Mononuclear cell (primary cell): ENCODE measurements at regions not wholly inside any gene's neighbourhood (a gene's known extent, or its start where the extent isn't known, plus 50 kb on each side); places are given as distances from the start of the nearest gene placed in this dataset.
"Not testable (repeated sequence)": the region's sequence is repeated elsewhere in the genome, so short reads cannot be mapped to it uniquely, and the experiment has no call there.

ENCODE experiments used
- H3K27me3 ChIP-seq: 2 replicates; pipeline ENCODE4 v1.6.0; 2011; ENCODE audit warnings: low read length, control low read depth; ENCODE audit not compliant: insufficient read depth
- H3K4me1 ChIP-seq: 2 replicates; pipeline ENCODE4 v1.5.1; 2011; ENCODE audit warnings: mild to moderate bottlenecking, low read length, control low read depth; ENCODE audit not compliant: insufficient read depth
- H3K4me3 ChIP-seq: 2 replicates; pipeline ENCODE4 v1.5.1; 2011; ENCODE audit warnings: mild to moderate bottlenecking, low read length, moderate library complexity
- H3K9me3 ChIP-seq: 2 replicates; pipeline ENCODE4 v1.5.1; 2011; ENCODE audit warnings: low read depth, mild to moderate bottlenecking, control low read depth, low read length

DNA sequence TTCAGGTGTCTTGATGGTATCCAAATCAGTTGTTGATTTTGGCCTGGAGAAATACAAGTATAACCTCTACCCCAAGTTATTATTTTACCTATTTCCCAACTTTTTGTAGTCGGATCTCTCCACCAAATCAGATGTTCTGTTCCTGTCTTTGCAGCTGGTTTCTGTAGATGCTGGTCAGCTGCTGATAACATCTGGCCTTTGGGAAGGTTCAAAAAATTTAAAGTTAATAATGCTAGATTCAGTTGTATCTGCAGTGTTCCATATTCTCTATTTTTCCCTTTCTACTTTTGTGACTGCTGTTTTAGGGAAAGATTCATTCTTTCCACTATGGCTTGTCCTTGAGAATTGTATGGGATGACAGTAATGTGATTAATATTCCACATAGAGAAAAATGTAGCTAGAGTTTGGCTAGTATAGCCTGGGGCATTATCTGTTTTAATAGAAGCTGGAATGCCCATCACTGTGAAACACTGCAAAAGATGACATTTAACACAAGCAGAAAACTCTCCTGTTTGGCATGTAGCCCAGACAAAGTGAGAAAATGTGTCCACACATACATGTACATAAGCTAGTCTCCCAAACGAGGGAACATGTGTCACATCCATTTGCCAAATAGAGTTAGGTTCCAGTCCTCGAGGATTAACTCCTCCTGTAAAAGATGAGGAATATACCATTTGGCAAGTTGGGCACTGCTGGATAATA lies 99.2 kb downstream of the ZNF100 start:
- H3K27me3 ChIP-seq, H3K9me3 ChIP-seq, H3K4me3 ChIP-seq, H3K4me1 ChIP-seq: not testable (repeated sequence)

DNA sequence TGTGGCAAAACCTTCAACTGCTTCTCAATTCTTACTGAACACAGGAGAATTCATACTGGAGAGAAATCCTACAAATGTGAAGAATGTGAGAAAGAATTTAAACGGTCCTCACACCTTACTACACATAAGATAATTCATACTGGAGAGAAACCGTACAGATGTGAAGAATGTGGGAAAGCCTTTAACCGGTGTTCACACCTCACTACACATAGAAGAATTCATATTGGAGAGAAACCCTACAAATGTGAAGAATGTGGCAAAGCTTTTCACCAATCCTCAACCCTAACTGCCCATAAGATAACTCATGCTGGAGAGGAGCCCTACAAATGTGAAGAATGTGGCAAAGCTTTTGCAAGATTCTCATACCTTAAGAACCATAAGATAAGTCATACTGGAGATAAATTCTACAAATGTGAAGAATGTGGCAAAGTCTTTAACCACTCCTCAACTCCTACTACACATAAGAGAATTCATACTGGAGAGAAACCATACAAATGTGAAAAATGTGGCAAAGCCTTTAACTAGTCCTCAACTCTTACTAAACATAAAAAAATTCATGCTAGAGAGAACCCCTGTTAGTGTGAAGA lies 111.7 kb downstream of the ZNF100 start:
- peaks cover 33% of the 10 kb centered on the region for H3K9me3 ChIP-seq

DNA sequence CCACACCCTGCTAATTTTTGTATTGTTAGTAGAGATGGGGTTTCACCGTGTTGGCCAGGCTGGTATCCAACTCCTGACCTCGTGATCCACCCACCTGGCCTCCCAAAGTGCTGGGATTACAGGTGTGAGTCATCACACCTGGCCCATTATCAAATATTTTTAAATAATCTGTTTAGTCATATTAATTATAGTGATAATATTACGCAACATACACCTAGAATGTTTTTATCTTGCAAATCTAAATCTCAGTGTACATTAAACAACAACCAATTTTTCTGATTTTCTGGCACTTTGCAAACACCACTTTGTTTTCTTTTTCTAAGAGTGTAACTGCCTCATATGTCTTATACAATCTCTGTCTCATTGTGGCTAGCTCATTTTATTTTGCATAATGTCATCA lies 115.9 kb downstream of the ZNF100 start:
- H3K4me3 ChIP-seq, H3K27me3 ChIP-seq, H3K4me1 ChIP-seq: not testable (repeated sequence)
- peaks cover 29% of the 10 kb centered on the region for H3K9me3 ChIP-seq

More for the DNA sequence above, 111.7 kb downstream of the ZNF100 start:
- no peak overlapping the region for H3K4me3 ChIP-seq
- H3K4me1 ChIP-seq, result no peaks in the 10 kb centered on the region
- no peaks in the 10 kb centered on the region for H3K27me3 ChIP-seq

DNA sequence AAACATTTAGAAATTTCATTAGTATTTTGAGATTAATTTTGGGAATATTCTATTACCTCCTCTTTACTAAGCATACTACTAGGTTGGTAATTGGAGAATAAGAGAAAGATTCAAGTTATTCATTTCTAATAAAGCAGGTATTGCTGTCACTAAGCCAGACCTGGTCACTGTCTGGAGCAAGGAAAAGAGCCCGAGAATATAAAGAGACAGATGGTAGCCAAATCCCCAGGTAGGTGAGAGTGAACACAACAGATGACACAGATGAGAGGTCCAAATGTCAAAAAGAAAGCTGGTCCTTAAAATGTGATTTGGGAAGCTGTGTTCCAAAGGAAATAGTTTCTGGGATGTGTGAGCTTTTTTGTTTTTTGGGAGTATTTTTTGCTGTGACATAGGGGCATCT lies 128.6 kb downstream of the ZNF100 start:
- Histone ChIP-seq H3K4me1 (no peaks in the 10 kb centered on the region), H3K9me3 (no peaks in the 10 kb centered on the region), H3K27me3 (no peaks in the 10 kb centered on the region), H3K4me3 (no peak overlapping the region)

DNA sequence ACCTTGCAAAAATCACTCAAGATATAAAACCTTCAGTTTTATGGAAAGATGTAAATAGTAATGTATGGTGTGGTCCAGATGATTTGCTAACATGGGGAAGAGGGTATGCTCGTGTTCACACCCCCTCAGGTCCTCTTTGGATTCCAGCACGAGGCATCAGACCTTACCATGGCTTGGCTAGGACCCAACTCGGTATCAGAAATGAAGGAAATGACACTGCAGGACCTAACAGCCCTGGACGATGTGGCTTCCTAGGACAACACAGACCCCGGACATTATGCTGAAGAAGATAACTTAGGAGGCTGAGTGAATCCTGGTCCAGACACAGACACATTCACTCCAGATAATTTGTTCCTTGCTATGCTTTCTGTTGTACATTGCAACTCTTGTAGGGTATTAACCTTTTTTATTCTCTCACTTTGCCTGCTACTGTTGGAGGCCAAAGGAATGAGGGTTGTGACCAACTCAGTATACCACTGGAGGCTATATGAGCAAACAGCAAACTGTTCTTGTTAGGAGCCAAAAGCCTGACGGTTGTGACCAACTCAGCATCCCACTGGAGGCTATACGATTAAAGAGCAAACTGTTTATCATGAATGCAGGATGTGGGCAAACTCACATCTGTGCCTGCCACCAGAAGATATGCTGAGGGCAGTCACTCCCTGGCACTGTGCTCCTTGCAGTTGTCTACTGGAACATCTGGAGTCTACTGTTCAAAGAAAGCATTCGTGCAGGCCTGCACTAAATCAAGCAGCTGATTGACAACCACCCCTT lies 121.7 kb downstream of the ZNF429 start:
- H3K4me3 ChIP-seq, result no peak overlapping the region
- H3K27me3 ChIP-seq, result no peaks in the 10 kb centered on the region
- H3K4me1 ChIP-seq, result no peaks in the 10 kb centered on the region
- no peaks in the 10 kb centered on the region for H3K9me3 ChIP-seq

DNA sequence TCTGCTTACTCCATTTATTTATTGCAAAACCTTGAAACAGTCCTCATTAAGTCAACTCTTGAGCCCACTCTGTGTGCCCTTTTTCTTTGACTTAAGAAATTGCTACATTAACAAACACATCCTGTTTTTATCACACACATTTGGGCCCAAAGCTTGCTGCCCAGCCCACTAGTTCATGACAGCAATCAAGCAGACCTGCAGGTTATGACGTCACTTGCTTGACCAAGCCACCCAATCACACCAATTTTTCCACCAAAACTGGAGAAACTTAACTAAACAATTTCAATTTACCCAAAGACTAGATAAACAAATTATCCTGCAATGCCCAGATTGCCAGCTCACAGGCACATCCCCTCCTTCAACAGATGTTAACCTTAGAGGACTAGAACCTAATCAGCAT lies 120.7 kb downstream of the ZNF429 start:
- Histone ChIP-seq H3K9me3 (no peaks in the 10 kb centered on the region), H3K27me3 (no peaks in the 10 kb centered on the region), H3K4me3 (no peak overlapping the region), H3K4me1 (no peaks in the 10 kb centered on the region)

DNA sequence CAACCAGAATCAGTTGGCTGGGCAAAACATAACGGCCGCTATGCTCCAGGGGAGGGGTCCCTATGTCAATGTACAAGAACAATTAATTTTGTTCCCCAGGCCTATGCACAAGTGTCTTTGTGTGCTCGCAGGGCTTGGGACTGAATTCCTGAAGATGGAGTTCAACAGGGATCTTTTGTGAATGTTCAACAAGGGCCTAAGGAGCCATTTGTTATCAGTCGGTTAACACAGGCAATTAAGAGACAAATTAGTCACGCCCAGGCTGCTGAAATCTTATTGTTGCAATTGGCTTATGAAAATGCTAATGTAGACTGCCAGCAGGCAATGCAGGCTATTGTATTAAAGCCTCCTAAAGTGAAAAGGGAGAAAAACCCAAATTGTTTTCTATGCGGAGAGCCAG lies 117.5 kb downstream of the ZNF429 start:
- no peaks in the 10 kb centered on the region for H3K9me3 ChIP-seq
- no peaks in the 10 kb centered on the region for H3K4me1 ChIP-seq
- H3K4me3 ChIP-seq, result no peak overlapping the region
- H3K27me3 ChIP-seq, result no peaks in the 10 kb centered on the region

DNA sequence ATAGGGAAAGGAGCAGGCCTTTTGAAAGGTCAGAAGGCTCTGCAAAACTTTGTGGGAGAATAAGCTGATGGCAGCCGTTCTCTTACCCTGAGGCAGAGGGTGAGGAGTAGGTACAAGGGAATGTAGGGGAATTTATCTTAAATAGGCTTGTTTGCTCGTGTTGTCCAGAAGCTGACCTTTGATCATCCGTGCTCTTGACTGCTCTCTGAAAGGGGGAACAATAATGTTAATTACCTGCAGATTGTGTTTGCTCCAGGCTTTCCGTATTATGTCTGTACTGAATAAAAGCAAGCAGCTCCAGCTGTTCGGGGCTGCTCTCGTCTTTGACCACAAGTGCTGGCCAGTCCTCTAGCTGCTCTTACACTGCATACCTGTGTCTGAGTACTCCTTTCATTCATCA lies 116.3 kb downstream of the ZNF429 start:
- Histone ChIP-seq H3K4me1 (no peaks in the 10 kb centered on the region), H3K27me3 (no peaks in the 10 kb centered on the region), H3K4me3 (no peak overlapping the region), H3K9me3 (no peaks in the 10 kb centered on the region)

DNA sequence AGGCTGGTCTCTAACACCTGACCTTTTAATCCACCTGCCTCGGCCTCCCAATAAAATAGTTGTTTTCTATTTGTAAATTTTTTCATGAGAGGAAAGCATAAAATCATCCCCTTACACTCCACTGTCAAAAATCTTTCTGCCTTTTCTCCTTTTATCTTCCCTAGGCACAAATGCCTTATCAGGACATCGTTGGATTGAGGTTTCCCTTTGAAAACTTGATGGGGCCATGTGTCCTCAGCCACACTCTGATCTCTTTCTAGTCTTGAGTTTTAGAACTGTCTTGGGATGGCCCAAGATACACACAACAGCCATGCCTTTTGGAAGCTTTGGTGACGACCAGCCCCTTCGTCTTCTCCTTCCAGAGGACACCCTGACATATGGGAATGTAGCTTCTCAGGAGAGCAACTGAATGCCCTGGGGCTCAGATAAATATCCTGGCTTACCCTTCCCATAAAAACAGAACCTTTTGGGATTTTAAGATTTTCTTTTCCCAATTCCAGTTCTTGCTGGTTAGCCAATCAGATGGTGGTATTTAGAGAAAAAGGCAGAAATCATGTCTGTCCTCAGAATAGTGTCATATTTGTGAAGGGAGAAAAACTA lies 112.4 kb downstream of the ZNF429 start:
- Histone ChIP-seq H3K9me3 (no peaks in the 10 kb centered on the region), H3K4me1 (no peaks in the 10 kb centered on the region), H3K4me3 (no peak overlapping the region), H3K27me3 (no peaks in the 10 kb centered on the region)

DNA sequence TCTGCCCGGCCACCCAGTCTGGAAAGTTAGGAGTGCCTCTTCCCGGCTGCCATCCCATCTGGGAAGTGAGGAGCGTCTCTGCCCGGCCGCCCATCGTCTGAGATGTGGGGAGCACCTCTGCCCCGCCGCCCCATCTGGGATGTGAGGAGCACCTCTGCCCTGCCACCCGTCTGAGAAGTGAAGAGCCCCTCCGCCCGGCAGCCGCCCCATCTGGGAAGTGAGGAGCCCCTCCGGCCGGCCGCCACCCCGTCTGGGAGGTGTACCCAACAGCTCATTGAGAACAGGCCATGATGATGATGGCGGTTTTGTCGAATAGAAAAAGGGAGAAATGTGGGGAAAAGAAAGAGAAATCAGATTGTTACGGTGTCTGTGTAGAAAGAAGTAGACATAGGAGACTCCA lies 109.4 kb downstream of the ZNF429 start:
- not testable (repeated sequence) for H3K27me3 ChIP-seq, H3K4me3 ChIP-seq, H3K4me1 ChIP-seq, H3K9me3 ChIP-seq

DNA sequence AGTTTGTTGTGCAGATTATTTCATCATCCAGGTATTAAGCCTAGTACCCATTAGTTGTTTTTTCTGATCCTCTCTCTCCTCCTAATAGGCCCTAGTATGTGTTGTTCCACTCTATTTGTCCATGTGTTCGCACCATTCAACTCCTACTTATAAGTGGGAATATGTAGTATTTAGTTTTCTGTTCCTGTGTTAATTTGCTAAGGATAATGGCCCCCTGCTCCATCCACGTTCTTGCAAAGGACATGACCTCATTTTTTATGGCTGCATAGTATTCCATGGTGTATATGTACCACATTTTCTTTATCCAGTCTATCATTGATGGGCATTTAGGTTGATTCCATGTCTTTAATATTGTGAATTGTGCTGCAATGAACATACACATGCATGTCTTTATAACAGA lies 107.8 kb downstream of the ZNF429 start:
- H3K4me1 ChIP-seq, H3K27me3 ChIP-seq, H3K9me3 ChIP-seq, H3K4me3 ChIP-seq: not testable (repeated sequence)

DNA sequence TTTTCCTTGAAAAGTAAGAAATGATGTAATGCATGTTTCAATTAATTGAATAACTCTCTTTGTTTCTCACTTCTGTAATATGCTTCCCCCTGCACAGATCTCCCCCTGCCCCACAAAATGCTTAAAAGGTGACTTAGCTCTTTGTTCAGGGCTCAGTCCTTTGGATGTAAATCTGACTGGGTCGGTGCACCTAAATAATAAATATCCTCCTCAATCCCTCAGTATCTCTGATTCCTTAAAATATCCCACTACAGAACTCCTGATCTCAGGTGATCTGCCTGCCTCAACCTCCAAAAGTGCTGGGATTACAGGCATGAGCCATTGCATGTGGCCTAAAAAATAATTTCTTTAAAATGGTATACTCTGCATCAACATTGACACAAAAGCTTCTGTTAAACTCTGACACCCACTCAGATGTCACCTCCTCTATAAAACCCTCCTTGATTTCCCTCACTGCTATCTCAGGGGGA lies 107.0 kb downstream of the ZNF429 start:
- H3K4me1 ChIP-seq, result no peaks in the 10 kb centered on the region
- H3K27me3 ChIP-seq, result no peaks in the 10 kb centered on the region
- H3K4me3 ChIP-seq, result no peak overlapping the region
- no peaks in the 10 kb centered on the region for H3K9me3 ChIP-seq

DNA sequence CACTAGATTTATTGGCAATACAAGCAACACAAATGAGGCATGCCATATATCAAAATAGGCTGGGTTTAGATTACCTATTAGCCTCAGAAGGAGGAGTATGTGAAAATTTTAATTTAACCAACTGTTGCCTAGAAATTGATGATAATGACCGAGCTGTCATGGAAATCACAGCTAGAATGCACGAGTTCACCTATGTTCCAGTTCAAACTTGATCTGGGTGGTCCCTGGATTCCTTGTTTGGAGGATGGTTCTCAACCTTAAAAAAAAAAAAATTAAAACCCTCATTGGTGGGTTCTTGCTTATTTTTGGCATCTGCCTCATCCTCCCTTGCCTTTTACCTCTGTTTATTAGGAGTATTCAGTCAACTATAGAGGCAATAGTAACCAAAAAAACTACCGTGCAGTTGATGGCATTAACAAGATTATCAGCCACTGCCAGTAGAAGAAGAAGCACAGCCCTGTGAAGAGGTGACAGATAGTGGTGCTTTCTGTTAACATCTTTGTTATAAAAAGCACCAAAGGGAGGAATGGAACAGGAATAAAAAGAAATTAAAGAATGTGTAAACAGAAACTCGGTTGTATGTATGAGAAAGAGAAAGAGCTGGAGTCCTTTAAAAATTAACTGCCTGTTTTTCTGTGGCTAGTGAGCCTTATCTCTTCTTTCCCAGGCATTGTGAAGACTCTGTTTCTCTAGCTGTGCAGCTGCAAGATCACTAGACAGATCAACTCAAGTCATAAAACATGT lies 106.4 kb downstream of the ZNF429 start:
- no peak overlapping the region for H3K4me3 ChIP-seq
- no peaks in the 10 kb centered on the region for H3K9me3 ChIP-seq
- no peaks in the 10 kb centered on the region for H3K4me1 ChIP-seq
- no peaks in the 10 kb centered on the region for H3K27me3 ChIP-seq

DNA sequence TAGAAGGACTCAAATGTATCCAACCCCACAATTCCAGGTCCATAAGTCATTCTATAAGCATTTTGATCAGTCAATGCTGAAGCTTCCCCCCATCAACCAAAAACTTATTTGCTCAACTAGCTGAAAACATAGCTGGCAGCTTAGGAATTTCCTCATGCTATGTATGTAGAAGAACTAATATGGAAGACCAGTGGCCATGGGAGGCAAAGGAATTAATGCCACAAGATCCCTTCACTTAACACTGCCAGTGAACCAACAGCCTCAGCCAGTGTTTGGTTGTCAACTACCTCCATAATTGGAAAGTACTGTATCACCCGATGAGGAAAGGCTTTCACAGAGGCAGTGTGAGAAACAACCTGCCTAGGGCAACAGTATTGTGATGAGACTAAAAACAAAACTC lies 105.4 kb downstream of the ZNF429 start:
- Histone ChIP-seq H3K4me1 (no peaks in the 10 kb centered on the region), H3K27me3 (no peaks in the 10 kb centered on the region), H3K4me3 (no peak overlapping the region), H3K9me3 (no peaks in the 10 kb centered on the region)

DNA sequence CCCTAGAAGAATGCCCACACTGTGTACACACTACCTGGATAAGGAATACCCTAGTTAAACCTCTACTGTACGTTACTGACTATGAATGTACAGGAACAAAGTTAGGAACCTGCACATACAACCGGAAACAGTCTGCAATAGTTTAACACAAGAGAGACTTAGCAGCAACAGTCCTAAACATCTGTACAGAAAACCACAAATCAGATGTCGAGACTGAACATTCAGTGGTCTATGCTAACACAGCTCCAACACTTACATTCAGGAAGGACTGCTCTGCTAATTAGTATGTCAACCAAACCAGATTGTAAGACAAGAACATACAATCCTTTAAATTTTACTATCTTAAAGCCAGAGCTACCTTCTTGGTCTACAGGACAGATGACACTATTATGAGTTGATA lies 104.9 kb downstream of the ZNF429 start:
- no peak overlapping the region for H3K4me3 ChIP-seq
- H3K4me1 ChIP-seq, result no peaks in the 10 kb centered on the region
- no peaks in the 10 kb centered on the region for H3K27me3 ChIP-seq
- H3K9me3 ChIP-seq, result no peaks in the 10 kb centered on the region
